ENCODE measurements at regions not wholly inside any gene's neighbourhood (a gene's known extent, or its start where the extent isn't known, plus 50 kb on each side); places are given as distances from the start of the nearest gene placed in this dataset.
"Not testable (repeated sequence)": the region's sequence is repeated elsewhere in the genome, so short reads cannot be mapped to it uniquely, and the experiment has no call there.

DNA sequence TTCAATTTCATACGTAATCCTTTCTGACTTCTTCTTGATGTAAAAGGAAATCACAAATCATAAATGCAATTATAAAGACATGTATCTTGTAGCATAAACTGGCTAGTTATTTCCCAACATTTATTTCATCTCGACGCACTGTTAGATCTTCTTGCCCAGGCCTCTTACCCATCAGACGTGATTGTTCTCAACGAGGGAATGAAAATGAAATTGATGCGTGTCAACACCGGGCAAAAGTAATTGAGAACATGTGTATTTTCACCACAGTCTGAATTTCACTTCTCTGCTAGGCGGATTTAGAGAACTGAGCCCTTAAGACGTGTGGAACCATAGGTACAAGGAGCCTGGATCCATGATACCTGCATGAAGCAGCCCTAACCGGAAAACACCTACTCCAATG lies 519.7 kb downstream of the KCNT2 start:
- no peak for DNase-seq

DNA sequence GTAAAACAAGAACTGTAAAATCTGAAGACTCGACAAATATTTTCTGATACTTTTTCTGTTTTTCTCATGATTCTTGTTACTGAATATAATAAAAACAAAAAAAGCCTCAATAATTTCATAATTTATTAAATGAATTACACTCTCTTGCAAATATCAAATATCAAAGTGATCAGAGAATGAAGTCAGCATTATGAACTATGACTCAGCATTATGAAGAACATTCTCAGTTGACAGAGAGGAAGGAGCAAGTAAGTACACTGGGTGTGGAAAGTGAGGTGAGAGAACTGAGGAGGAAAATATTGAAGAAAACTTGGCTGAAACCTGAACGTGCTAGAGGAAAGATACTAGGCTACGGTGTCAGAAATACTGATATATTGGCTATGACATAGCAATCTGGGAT lies 529.5 kb downstream of the KCNT2 start:
- DNase-seq: no peak

DNA sequence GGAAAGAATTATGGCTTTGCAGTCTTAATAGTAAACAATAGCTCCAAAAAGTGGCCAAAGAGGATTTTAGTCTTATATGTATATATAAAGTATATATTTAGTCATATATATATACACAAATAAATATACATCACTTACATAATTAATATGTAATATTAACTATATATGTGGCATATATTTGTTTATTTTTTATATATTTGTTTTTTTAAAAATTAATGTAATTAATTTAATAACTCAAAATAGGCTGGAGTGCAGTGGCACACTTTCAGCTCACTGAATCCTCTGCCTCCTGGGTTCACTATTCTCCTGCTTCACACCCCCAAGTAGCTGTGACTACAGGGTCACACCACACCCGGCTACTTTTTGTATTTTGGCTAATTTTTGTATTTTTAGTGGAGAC lies 532.6 kb downstream of the KCNT2 start:
- DNase-seq: no peak

DNA sequence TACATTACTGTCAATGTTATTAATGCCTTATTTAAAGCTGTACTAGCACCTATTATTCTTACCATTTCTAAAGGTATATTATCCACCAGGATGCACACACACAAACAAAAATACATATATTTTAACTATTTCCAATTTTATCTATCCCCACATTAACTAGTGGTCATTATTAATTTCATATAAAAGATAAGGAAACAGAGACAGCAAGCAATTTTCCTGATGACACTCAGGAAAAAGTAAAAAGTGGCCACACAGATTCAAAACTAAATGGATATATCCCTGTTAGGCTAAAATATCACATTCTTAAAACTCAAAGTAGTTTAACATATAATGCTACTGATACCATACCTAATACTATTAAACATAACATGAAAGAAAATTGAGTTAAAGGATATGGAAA lies 534.1 kb downstream of the KCNT2 start:
- DNase-seq: no peak

DNA sequence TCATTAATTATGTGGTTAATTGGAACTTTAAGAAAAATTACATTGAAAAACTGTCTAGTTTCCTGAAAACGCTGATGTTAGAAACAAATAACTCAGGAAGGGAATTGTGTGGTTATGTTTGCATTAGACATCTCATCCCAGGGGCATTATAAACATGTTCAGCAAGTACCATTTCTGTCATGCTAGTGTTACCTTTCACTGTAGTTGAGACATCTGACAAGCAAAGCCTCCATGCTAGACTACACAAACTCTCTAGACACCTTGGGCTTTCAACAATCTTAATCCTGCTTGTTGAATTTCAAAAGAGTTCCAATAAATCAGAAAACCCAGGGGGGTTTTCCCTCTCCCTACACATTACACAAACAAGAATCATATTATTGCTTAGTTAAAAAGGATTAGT lies 536.8 kb downstream of the KCNT2 start:
- DNase-seq: no peak

DNA sequence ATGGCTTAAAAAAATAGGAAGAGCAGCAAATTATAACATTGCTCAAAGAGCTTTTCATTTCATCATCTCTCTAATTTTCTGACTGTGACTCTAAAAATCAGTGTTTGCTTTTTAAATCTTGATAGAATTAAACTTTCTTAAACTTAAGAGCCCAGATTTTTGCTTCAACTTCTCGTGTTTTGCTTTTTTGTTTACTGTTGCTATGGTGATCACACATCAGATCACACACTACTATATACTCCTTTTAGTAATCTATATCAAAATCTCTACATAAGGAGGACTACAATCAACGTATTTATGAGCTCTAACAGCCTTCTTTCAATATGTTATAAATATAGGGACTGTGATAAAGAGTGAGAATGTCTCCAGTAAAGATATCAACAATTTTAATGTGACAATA lies 537.3 kb downstream of the KCNT2 start:
- no peak for DNase-seq

DNA sequence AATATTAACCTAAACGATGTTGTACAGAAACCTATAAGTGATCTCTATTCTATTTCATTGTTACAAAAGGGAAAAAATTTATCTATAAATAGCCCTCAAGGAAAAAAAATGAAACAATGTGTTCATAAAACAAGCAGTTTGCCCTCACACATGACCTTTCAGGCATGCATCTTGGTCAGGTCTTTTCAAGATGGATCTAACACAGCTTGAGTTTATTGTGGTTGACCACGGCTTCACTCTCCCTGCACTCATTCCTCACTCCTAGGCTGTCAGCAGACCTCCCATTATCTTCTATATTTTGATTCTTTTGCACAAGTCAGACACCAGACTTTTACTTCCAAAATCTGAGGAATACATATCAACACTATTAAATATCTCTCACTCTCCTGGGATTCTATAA lies 544.3 kb downstream of the KCNT2 start:
- DNase-seq: no peak

DNA sequence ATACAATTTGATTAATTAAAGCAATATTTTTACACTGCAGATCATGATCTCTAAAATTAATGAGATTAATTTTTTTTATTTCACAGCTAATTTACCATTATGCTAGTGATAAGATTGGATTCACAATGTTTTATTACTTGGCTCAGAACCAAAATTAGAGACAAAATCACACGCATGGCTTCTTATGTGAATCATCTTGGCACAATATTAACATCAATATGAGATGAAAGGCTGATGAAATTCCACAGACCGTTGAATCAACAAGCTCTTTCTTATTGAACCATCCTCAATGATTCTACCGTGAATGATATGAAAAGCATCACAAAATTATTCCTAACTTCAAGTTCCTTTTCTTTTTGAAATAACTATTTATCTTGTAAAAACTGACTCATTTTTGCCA lies 544.9 kb downstream of the KCNT2 start:
- no peak for DNase-seq

DNA sequence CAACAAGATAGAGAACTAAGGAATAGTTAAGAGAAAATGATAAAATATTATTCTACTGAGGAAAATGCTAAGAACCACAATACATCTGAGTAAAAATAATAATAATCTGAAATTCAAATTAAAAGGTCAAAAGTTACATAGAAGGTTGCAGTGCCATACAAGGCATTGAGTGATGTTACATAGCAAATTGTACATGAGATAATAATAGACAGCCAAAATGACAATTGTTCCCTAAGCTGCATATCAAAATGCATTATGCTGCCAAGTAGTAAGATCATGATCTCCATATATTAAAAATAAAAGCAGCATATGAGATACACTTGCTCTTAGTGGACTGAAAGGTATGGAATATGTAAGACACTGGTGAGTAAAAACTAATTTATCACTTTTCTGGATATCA lies 547.7 kb downstream of the KCNT2 start:
- DNase-seq: no peak

DNA sequence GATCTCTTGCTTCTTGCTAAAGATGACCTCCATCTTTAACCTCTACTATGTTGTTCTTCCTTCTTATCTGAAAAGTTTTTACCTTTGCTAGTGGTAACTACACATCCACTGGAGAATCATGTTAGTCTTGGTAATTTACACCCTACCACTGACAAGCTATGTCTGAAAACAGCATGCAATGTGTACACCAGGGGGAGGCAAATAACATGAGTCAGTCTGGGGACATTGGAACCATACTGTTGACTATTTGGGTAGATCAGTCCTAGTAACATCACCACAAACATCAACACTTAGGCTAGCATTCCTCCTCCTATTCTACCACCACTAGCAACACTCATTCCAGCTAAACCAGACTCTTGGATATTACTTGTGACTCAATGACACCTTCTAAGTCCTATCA lies 549.0 kb downstream of the KCNT2 start:
- DNase-seq: no peak

DNA sequence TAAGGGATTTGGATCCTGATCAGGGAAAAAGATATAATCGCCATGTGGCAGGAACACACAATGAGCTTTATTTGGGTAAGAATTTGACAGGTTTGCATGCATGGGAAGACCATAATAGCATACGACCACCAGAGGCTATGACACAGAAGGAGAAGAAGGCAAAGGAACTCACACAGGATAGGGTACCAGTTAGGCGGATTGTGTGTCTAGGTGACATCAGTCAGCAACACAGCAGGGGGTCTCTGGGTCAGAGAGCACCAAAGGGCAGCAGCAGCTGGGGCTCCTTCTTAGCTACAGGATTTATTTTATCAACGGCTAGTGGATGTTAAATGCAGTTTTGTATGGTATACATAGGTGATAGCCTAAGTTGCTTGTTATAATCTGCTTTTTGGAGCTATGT lies 551.3 kb downstream of the KCNT2 start:
- DNase-seq: no peak

DNA sequence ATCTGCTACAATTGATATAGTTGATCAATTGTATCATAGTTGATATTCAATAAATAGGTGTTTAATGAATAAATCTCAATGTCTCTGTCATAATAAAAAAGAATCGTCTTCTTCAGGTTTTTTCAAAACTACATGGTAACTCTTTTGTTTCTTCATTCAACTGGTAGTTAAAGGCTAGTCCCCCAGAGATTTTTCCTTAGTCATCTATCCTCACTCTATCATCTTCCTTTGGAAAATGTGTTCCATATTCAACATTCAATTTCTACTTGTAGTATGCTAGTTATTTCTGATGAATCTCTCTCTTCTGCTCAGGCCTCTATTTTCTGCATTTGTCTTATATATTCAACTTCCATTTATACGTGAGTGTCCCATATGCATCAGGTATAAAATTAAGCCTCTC lies 558.8 kb downstream of the KCNT2 start:
- DNase-seq: no peak

DNA sequence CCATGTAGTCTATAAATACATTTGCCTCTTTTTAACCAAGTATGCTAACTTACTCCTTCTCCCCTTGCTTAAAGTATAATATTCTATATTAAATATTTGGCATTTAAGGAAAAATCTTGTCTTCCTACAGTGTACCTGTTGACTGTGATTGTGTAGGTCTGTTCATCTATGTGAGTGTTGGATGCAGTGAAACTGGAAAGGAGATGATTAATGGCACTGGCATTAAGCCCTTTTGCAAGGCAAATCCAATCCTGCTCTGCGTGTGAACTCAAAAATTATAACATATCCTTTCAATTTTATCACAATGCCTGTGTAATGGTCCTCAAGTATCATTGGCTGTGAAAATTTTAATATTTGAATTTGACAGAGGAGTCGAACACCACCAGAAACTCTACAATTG lies 565.0 kb downstream of the KCNT2 start:
- DNase-seq: no peak

DNA sequence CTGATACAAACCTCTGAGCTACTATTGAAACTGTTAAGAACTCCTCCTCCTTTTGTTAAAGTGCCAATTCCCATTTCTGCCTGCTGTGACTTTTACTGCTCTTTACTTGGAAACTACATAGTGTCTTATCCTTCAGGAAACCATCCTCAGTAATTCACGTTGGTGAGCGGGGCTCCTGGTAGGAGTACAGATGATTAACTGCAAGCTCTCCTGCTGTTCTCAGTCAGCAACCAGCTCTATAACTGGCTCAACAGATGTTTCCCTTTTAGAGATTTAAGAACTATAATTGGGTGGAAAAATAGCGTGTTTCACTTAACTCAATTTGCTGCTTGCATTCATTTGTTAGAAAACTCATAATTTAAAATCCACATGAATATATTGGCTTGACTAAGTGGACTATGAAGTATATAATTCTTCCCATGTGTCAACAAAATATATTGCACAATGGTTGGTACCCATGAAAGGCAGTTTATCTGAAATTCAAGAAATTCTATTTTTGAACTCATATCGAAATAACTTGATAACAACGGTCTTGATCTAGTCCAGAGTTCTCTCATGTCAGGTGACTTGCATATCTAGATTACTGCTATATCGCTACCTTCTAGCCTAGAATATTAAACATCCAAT lies 574.0 kb downstream of the KCNT2 start:
- DNase-seq: no peak

DNA sequence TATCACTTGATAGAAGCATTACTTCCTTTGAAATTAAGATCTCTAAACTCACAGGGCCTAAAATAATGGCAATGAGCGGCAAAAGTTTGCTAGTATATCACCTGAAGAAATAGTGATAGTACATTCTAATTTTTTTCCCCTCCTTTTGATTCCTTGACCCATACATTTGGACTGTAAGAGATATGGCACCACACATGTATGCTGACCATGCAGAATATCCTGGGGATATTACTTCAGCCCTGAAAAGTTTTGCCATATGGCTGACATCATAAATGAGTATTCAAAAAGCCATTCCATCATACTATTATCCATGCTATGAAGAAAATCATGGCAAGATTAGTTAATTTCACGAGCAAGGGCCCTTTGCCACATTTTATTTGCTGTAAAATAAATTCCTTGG lies 576.9 kb downstream of the KCNT2 start:
- not testable (repeated sequence) for DNase-seq

DNA sequence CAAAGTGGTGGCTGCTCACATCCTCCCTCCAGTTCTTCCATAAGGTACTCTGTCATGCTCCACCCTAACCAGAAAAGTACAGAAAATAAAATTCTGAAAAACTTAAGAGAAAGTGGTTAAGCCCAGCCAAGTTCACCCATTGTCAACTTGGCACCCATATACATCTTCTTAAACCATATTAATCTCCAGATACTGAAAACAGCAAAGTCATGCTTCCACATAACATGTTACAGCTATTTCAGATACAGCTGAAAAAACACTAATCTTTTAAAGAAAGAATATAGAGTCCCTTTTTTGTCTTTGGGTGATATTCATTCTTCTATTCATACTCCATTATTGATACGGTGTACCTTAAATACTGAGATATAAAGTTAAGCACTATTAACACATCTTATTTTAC lies 577.8 kb downstream of the KCNT2 start:
- DNase-seq: no peak

DNA sequence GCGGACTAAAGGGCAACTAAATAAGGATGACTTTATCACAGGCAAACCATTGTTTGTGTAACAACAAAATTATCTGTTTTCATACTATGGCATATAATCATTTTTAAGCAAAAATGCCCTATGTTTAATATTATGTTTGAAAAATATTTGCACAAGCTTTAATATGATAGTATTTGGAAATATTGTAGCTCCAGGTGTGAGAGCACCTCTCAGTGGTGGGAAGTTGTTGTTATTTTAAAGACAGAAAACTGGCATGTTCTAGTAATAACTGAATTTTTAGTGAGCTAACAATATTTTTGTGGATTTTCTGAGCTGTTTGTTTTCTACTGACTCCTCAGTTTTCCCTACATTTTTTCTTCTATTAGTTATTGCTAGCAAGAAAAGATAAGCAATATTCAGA lies 578.8 kb downstream of the KCNT2 start:
- DNase-seq: no peak

DNA sequence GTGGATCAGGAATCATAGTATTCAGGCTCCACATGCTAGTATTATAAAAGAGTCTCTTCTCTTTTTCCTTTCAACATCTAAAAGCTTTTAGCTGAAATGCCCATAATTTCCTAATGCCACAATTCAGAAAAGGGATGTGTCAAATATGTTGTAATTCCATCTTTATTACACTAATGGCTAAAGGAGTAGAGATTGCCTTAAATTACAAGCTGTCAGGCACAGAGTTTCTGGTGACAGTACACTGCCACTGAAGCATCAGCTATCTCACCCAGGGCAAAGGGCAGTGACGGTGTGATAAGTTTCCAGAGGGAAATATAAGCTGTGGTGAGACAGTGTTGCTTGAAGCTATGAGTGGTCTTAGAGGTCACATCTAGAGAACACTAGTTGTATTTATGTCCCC lies 581.1 kb downstream of the KCNT2 start:
- DNase-seq: no peak

DNA sequence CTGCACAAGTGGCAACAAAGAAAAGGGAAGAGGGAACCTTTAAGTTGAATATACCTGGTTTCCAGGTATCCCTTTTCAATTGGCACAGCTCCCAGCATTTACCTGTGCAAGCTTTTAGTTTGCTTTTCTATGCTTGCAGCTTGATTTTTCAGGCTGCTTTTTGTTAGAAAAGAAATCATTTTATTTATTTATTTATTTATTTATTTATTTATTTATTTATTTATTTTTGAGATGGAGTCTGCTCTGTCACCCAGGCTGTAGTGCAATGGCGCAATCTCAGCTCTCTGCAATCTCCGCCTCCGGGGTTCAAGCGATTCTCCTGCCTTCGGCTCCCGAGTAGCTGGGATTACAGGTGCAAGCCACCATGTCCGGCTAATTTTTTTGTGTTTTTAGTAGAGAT lies 587.1 kb downstream of the KCNT2 start:
- DNase-seq: not testable (repeated sequence)

DNA sequence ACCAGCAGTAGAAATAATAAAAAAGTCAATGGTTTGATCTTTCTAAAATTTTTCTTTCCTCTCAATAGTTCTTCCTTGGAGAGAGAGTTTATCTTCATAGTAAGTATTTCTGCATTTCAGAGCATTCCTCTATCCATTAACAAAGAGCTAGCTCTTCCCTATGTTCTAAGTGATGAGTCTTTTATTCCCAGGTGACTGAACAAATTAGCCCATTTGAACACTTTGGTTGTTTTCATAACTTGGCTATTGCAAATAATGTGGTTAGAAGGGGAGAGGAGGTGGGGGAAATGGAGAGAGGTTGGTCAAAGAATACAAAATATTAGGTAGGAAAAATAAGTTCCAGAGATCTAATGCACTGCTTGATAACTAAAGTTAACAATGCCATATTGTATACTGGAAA lies 598.9 kb downstream of the KCNT2 start:
- no peak for DNase-seq

DNA sequence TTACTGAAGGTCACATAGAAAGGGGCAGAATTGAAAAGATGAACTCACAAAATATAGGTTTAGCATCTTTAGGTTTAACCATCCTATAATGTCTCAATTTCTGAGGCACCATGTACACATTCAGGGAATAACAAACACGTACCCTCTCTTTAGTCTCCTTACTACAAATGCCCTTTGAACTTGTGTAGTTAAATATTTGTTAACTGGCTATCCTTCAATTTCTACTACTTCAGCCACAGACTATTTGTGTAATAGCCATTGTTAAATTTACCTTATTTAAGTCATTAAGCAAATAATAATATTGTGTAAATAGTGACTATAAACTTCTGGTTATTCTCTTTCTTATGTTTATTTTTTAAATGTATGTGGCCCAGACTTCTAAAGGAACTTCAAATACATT lies 600.5 kb downstream of the KCNT2 start:
- no peak for DNase-seq

DNA sequence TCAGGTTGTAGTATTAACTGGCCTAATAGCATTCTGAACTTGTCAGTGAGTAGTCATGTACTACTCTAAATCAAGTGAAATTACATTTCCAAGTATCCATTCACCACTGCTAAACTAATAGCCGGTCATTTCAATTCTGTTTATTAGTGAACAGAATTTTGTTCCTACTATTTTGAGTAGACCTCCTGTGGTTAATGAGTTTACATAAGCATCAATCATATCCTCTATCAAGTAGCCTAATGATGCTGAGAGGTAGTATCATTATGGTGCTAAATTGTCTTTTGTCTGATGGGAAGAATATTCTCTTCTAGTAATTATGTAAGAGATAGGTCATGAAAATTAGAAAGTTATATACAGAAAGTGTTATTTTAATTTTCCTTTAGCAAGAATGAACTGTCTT lies 602.8 kb downstream of the KCNT2 start:
- no peak for DNase-seq

DNA sequence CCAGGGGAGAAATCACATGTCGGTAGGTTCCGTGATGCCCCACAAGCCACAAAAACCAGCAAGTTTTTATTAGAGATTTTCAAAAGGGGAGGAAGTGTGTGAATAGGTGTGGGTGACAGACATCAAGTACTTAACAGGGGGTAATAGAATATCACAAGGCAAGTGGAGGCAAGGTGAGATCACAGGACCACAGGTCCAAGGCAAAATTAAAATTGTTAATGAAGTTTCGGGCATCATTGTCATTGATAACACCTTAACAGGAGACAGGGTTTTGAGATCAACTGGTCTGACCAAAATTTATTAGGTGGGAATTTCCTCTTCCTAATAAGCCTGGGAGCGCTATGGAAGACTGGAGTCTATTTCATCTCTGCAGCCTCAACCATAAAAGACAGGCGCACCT lies 603.9 kb downstream of the KCNT2 start:
- DNase-seq: not testable (repeated sequence)

DNA sequence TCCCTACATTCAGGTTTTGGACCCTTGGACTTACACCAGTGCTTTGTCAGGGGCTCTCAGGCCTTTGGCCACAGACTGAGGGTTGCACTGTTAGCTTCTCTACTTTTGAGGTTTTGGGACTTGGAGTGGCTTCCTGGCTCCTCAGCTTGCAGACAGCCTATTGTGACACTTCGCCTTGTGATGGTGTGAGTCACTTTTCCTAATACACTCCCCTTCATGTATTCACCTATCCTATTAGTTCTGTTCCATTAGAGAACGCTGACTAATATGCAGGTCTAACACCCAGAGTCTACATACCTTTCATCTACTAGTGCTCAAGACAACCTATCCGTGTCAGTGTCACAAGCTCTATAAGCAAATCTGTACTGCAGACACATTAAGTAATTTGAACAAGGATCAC lies 605.3 kb downstream of the KCNT2 start:
- no peak for DNase-seq

DNA sequence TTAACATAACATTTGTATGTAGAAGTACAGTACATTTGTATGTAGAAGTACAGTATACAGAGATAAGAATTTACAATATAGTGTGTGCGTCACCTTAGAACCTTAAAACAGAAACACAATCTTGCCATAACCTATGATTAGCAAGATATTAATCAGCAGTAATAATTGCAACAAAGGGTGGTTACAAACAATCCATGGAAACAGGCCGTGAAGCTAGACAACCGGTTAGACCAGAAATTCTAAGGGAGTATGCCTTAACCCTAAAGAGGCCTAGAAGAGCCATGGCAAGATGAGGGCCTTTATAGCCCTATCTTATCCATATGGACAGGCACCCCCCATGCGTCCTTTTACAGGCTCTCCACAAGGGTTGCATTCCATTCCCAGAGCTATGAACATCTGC lies 605.9 kb downstream of the KCNT2 start:
- not testable (repeated sequence) for DNase-seq

DNA sequence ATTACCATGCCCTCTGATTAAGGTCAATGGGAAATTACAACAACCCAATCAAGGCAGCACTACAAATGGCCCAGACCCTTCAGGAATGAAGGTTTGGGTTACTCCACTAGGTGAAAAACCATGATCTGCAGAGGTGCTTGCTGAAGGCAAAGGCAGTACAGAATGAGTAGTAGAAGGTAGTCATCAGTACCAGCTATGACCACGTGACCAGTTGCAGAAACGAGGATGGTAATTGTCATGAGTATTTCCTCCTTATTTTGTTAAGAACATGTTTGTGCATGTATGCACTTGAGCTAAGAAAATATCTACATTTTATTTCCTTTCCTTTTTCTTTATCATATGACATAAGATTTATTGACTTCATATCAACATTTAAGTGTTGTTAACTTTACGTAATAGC lies 607.1 kb downstream of the KCNT2 start:
- DNase-seq: no peak
